ENCODE measurements at regions not wholly inside any gene's neighbourhood (a gene's known extent, or its start where the extent isn't known, plus 50 kb on each side); places are given as distances from the start of the nearest gene placed in this dataset.

DNA sequence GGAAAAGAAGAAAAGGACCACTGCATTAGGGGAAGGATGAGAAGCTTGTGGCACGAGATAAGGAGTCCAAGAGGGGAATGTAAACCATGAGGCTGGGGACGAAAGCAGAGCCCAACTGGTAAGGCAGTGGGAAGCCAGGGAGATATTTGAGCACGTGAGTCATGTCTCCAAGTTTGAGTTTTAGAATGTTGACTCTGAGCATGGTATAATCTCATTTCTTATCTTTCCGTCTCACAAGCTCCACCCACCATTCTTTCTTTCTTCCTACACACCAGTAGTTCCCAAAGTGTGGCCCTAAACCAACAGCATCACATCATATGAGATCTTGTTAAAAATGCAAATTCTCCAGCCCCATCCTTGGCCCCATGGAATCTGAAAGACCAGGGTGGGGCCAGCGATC lies 145.3 kb downstream of the PLPP3 start:
- TF ChIP-seq, protein P1, sequence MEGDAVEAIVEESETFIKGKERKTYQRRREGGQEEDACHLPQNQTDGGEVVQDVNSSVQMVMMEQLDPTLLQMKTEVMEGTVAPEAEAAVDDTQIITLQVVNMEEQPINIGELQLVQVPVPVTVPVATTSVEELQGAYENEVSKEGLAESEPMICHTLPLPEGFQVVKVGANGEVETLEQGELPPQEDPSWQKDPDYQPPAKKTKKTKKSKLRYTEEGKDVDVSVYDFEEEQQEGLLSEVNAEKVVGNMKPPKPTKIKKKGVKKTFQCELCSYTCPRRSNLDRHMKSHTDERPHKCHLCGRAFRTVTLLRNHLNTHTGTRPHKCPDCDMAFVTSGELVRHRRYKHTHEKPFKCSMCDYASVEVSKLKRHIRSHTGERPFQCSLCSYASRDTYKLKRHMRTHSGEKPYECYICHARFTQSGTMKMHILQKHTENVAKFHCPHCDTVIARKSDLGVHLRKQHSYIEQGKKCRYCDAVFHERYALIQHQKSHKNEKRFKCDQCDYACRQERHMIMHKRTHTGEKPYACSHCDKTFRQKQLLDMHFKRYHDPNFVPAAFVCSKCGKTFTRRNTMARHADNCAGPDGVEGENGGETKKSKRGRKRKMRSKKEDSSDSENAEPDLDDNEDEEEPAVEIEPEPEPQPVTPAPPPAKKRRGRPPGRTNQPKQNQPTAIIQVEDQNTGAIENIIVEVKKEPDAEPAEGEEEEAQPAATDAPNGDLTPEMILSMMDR (IDR thresholded peaks at IDR 0.05), result no peak
- TF ChIP-seq ZFX (IDR thresholded peaks at IDR 0.05; ENCODE audit: borderline replicate concordance), result no peak

All from 22Rv1 (cell line).